C4-2B (cell line): ENCODE measurements at regions not wholly inside any gene's neighbourhood (a gene's known extent, or its start where the extent isn't known, plus 50 kb on each side); places are given as distances from the start of the nearest gene placed in this dataset.

Experiments
- H3K27ac ChIP-seq: fragments of 450-650 bp; 2 replicates; pipeline ENCODE4 v1.5.1; 2017
- ZFX ChIP-seq: fragments of 450-650 bp; IDR thresholded peaks from 2 replicates; pipeline ENCODE4 v1.6.1; 2017
- TF ChIP-seq, protein P1 (sequence below): fragments of 450-650 bp; conservative IDR thresholded peaks from 2 replicates; pipeline ENCODE4 v1.5.1; 2017; ENCODE audit warnings: mild to moderate bottlenecking

DNA sequence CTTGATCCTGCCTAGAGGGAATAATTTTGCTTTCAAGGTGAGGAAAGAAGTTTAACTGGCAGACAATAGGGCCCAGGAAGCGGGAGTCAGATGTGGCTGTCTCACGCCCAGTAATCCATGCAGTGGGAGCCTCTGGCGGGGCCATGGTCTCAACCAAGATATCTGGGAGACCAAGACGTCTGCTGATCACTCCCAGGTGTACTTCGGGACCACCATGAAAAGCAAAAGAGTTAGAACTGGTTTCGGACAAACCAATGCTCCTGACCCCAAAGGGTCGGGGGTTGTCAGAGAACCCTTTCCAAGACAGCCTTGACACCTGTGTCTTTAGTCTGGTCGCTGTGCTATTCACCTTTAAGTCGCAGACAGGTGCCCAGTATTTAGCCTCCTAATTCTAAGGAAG lies 256.9 kb upstream of the MBL2 start:
- TF ChIP-seq ZFX = no peak
- TF ChIP-seq, protein P1, sequence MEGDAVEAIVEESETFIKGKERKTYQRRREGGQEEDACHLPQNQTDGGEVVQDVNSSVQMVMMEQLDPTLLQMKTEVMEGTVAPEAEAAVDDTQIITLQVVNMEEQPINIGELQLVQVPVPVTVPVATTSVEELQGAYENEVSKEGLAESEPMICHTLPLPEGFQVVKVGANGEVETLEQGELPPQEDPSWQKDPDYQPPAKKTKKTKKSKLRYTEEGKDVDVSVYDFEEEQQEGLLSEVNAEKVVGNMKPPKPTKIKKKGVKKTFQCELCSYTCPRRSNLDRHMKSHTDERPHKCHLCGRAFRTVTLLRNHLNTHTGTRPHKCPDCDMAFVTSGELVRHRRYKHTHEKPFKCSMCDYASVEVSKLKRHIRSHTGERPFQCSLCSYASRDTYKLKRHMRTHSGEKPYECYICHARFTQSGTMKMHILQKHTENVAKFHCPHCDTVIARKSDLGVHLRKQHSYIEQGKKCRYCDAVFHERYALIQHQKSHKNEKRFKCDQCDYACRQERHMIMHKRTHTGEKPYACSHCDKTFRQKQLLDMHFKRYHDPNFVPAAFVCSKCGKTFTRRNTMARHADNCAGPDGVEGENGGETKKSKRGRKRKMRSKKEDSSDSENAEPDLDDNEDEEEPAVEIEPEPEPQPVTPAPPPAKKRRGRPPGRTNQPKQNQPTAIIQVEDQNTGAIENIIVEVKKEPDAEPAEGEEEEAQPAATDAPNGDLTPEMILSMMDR = no peak
- H3K27ac ChIP-seq = peak overlapping the region; percentile 65

DNA sequence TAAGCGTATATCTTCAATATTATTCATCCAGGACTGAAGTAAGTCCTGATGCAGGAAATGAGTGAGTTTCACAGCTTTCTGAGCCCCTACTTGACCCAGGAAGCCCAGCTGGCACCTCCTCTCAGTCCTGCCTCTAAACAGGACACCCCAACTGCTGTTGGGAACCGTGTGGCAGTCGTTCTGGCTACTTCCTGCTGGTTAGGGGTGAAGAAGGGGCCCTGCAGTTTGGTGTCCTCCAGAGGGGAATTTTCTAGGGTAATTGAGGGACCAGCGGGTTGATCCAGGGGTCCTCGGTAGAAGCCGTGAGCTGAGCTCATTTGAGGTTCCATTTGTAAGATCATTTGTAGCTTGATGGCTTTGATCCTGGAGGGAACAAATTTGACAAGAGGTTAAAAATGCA lies 253.2 kb upstream of the MBL2 start:
- H3K27ac ChIP-seq = peak overlapping the region; percentile 76

DNA sequence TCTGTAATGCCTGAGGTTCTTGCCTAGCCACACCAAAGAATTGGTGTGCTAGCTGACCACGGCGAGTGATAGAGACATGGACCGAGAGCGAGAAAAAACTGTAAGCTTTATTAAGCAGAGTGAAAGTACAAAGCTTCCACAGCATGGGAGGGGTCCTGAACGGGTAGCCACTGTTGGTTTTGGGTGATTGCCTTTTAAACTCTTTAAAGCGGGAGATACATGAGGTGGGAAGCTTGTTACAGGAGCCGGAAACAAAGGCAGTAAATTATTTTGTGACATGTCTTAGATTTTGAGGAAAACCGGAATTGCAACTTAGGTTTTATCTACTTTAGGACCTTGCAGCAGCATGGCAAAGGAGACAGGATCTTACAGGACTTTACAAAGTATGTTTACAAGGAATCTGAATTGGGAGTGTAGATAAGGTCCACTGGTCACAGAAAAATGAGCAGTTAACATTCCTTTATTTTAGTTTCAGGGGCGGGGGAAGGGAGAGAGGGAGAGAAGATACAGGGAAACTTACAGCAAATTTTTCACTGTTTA lies 252.7 kb upstream of the MBL2 start:
- H3K27ac ChIP-seq = peak overlapping the region; percentile 76
- TF ChIP-seq, protein P1 = no peak
- no peak for TF ChIP-seq ZFX

DNA sequence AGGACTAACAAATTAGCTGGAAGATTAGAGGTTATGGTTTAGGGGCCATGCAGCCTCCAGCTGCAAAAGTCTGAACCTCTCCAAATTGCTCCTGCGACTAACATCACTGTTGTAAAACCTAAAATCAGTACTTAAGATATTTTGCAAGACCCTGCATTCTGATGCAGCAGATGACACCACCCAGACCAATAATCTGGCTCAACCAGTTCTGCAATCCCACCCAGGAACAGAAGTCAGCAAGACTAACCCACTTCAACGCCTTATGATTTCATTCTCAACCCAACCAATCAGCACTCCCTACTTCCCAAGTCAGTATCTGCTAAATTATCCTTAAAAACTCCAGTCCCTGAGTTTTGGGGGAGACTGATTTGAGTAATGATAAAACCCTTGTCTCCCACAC lies 250.8 kb upstream of the MBL2 start:
- H3K27ac ChIP-seq = no peak overlapping the region
- no peak for TF ChIP-seq ZFX
- TF ChIP-seq, protein P1 = no peak

DNA sequence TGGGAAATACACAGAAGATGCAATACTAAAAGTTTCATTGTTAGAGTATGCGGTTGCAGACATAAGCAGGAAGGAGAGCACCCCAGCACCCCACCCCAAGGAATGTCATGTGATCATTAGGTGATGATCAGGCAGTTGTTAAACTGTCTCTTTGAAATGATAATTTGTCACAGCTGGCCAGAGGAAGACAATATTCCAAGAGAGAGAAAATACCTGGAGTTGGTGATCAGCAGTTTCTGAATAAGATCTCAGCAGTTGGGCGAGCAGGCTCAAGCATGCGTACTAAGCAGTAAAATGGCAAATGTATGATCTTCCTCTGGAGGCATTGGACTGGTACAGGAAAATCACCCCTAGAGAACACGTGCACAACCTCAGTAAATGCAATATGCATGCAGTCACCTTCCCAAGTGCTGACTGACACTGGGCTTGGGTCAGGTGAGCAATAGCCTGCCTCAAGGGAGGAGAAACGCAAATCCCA lies 250.1 kb upstream of the MBL2 start:
- no peak overlapping the region for H3K27ac ChIP-seq
- no peak for TF ChIP-seq ZFX
- TF ChIP-seq, protein P1 = no peak

DNA sequence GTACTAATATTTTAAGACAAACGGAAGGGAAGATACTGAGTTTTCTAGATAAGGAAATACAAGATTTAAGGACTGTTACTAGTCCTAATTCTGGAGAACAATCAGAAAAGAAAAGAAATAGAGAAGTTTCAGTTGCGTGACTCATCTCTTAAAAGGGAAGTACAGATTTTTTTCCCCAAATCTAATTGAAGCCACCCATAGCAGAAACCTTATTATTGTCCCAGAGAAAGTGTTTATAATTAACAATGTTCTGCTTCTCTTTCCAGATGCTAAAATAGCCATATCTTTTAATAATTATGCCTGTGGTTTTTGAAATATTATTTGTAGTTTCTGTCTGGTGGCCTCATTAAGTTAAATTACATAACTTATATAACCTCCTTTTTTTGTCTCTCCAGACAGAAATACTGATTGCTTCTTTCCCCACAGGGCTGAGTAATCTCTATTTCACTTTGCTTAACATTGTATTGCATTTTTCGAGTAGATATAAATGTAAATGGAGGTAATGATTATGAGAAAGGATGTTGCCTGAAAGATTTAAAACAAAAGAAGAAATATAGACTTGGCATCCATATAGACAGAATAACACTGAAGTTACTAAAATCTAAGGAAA lies 240.7 kb upstream of the MBL2 start:
- no peak overlapping the region for H3K27ac ChIP-seq
- TF ChIP-seq ZFX = no peak
- TF ChIP-seq, protein P1 = no peak

DNA sequence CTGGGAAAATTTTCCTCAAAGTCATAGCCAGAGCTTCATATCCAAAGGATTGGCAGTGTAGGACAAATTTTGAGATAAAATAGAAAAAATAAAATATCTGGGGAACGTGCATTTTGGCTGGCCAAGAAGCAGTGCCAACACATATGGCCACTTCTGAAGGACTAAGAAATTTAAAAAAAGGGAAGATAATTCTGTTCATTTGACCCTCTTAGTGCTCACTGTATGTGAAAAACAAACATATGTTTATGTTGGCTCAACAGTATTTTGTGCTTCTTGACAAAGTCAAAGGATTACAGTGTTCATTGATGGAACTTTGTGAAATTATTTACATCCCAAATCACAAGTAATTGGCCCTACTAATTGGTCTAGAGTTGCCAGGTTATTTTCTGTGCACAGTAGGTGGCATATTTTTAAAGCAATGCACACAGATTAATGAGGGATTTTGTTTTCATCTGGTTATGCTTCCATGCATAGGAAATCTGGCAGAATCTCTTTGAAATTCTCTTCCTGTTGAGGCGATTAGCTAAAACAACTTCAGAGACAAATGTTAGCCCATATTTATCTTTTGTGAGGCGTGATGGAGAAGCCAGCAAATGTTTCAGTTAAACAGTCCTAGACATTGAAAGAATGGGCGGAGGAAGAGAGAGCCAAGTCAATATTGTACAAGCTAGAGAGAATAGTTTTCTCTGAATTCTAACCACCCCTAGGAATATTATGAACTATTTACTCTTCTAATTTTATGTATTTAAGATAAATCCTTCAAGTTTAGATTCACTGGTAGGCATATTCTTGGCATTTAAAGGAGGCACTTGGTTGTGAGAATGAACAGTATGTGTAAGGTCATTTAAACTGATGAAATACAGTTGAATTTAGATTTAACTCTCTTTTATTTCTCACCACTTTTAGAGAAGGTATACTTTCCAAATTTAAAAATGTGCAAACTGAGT lies 237.7 kb upstream of the MBL2 start:
- no peak overlapping the region for H3K27ac ChIP-seq
- TF ChIP-seq, protein P1 = no peak
- no peak for TF ChIP-seq ZFX
